ENCODE measurements at regions not wholly inside any gene's neighbourhood (a gene's known extent, or its start where the extent isn't known, plus 50 kb on each side); places are given as distances from the start of the nearest gene placed in this dataset.

- TF ChIP-seq GATA2 (IDR thresholded peaks at IDR 0.05; ENCODE audit: low read depth, low read length) (no peak), GATA3 (IDR thresholded peaks at IDR 0.05; ENCODE audit: low read depth, low read length) (no peak)
Observed at GRCh38 chr11:44444770-44445321, 120.6 kb upstream of the CD82 start.

All from SH-SY5Y (cell line).